ENCODE measurements at regions not wholly inside any gene's neighbourhood (a gene's known extent, or its start where the extent isn't known, plus 50 kb on each side); places are given as distances from the start of the nearest gene placed in this dataset.

DNA sequence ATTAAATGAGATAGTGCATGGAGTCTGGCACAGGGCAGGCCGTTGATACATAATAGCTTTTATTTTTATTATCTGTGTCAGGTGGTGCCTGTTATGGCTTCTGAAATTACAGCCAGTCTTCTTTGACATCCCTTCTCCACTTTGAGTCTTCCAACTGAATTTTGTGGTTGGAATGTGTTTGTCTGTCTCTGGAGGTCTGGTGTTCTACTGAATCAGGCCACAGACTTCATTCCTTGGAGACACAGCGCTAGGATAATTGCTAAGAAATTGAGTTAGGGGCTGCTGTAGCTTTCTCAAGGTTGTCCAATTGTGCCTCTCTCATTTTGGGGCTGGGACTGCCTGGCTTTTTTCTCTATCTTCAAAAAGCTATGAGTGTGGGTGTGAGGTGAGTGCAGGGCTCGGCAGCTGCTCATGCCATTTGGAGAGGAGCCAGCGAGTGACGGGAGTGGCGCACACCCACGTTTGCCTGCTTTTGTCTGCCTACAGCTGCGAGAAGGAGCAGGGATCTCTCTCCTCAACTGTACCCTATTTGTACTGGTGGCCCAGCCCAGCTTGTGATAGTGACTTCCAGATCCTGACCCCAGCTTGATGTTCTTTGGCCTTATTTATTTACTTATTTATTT, 49.8 kb upstream of the SYN2 start:
- TF ChIP-seq, protein P1, sequence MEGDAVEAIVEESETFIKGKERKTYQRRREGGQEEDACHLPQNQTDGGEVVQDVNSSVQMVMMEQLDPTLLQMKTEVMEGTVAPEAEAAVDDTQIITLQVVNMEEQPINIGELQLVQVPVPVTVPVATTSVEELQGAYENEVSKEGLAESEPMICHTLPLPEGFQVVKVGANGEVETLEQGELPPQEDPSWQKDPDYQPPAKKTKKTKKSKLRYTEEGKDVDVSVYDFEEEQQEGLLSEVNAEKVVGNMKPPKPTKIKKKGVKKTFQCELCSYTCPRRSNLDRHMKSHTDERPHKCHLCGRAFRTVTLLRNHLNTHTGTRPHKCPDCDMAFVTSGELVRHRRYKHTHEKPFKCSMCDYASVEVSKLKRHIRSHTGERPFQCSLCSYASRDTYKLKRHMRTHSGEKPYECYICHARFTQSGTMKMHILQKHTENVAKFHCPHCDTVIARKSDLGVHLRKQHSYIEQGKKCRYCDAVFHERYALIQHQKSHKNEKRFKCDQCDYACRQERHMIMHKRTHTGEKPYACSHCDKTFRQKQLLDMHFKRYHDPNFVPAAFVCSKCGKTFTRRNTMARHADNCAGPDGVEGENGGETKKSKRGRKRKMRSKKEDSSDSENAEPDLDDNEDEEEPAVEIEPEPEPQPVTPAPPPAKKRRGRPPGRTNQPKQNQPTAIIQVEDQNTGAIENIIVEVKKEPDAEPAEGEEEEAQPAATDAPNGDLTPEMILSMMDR (IDR thresholded peaks at IDR 0.05; ENCODE audit: insufficient read depth, low read depth, low read length, missing control alignments) = no peak
- DNase-seq (ENCODE audit: low read depth) = no peak

More for the DNA sequence above, 49.8 kb upstream of the SYN2 start:
- no peak overlapping the region for H3K4me3 ChIP-seq (ENCODE audit: low read depth, low read length)
